Activated T-helper 2 cell treated with anti-CD3 and anti-CD28 coated beads, Interferon-gamma antibody, Interleukin-2, Interleukin-4, amounts not matched to agents 10 μg/mL and 5 μg/mL and 100 μg/mL, durations not matched to agents 14 hours and 24 hours and 36 hours (primary cell): ENCODE measurements at regions not wholly inside any gene's neighbourhood (a gene's known extent, or its start where the extent isn't known, plus 50 kb on each side); places are given as distances from the start of the nearest gene placed in this dataset.

Experiments
- DNase-seq: peaks from one replicate; pipeline ENCODE4 v3.0.0; 2021; ENCODE audit warnings: low spot score
- H3K27ac Mint-ChIP-seq: one replicate; pipeline ENCODE4 v1.8.0; 2021; ENCODE audit warnings: mixed read lengths
- H3K27me3 Mint-ChIP-seq: one replicate; pipeline ENCODE4 v1.8.0; 2021; ENCODE audit warnings: low read depth, mixed read lengths
- H3K36me3 Mint-ChIP-seq: one replicate; pipeline ENCODE4 v1.8.0; 2021; ENCODE audit warnings: low read depth, mixed read lengths
- H3K4me1 Mint-ChIP-seq: one replicate; pipeline ENCODE4 v1.8.0; 2021; ENCODE audit warnings: low read depth, mixed read lengths
- H3K4me3 Mint-ChIP-seq: one replicate; pipeline ENCODE4 v1.8.0; 2021; ENCODE audit warnings: low read depth, mild to moderate bottlenecking, moderate library complexity, mixed read lengths
- H3K9me3 Mint-ChIP-seq: one replicate; pipeline ENCODE4 v1.8.0; 2021; ENCODE audit warnings: mixed read lengths
- intact Hi-C: fragments of 100-400 bp; cut with micrococcal nuclease; formaldehyde crosslinking; loops from one replicate; pipeline ENCODE4 v1.15.1; 2023

DNA sequence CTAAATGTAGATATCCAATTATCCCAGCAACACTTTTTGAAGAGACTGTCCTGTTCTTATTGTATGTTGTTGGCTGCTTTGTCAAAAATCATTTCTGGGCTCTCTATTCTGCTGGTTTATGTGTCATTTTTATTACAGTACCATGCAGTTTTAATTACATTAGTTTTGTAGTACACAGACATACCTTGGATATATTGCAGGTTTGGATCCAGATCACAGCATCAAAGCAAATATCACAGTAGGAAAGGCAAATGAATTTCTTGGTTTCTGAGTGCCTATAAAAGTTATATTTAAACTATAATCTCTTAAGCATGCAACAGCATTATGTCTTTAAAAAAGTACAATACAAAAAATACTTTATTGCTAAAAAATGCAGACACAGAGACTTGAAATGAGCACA lies 564.2 kb upstream of the MIR17HG start:
- H3K27me3 Mint-ChIP-seq = no peaks in the 10 kb centered on the region
- no peaks in the 10 kb centered on the region for H3K36me3 Mint-ChIP-seq
- no peaks in the 10 kb centered on the region for H3K4me1 Mint-ChIP-seq
- no peak for DNase-seq
- H3K27ac Mint-ChIP-seq = no peak overlapping the region
- H3K9me3 Mint-ChIP-seq = no peaks in the 10 kb centered on the region
- H3K4me3 Mint-ChIP-seq = no peak overlapping the region
- intact Hi-C loops = no loop called here

DNA sequence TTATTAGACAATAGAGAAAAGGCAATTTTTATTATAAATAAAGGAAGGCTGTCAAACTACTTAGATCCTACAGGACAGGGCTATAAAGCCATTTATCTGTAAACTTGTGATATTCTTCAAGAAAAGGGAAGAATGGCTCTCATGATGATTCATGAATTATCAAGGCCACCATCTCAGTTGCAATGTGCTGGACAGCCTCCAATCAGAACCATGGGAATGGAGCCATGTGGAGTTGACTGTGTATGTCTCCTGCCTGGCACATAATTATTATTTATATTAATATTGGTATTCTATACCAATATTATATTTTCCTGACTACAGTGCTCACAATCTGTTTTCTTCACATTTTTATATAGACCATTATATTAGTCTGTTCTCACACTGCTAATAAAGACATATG lies 560.5 kb upstream of the MIR17HG start:
- no peak overlapping the region for H3K4me3 Mint-ChIP-seq
- no peaks in the 10 kb centered on the region for H3K36me3 Mint-ChIP-seq
- no peaks in the 10 kb centered on the region for H3K4me1 Mint-ChIP-seq
- no peaks in the 10 kb centered on the region for H3K27me3 Mint-ChIP-seq
- no peaks in the 10 kb centered on the region for H3K9me3 Mint-ChIP-seq
- H3K27ac Mint-ChIP-seq = no peak overlapping the region
- DNase-seq = no peak
- intact Hi-C loops = no loop called here

DNA sequence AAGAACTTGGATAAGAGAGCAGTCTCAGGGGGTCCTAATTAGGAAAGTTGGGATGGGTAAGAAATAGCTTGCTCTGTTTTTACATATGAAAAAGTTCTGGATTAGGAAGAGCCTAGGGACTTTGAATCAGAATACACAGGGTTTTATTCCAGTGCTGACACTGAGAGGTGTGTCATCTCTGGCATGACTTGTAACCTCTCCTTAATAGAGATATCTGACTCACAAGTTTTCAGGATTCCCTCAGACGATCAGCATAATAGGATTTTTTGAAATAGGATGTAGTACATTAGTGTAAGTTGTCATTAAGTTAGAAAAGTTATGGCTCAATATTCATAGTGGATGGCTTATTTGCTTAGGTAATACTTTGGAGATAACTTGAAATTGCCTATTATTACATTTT lies 555.2 kb upstream of the MIR17HG start:
- Mint-ChIP-seq H3K9me3 (peaks cover 9% of the 10 kb centered on the region), H3K4me1 (no peaks in the 10 kb centered on the region), H3K27me3 (no peaks in the 10 kb centered on the region), H3K4me3 (no peak overlapping the region), H3K36me3 (no peaks in the 10 kb centered on the region), H3K27ac (no peak overlapping the region)
- no peak for DNase-seq
- intact Hi-C loops = no loop called here

DNA sequence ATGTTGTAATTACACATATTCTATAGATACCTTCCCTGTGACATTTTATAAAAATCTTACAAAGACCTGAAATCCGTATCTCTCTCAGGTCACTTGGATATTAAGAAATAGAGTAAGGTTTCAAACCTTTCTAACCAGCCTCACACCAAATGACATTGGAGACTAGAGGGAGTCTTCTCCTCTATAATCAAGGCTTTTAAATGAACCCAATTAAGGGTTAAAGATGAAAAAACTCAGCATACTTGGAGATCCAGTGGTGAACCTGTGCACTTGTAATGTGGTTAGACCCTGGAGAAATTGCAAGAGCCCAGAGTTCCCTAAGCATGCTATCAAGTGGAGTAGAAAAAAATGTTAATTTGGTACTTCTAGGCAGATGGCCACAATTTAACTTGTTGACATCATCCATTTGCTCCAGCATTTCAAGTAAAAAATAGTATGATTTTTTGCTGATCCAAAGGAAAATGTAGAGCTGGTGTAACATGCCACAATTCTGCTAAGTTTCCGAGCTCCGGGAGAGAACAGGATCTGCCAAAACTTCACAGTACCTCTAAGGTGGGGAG lies 554.1 kb upstream of the MIR17HG start:
- H3K27me3 Mint-ChIP-seq = no peaks in the 10 kb centered on the region
- H3K9me3 Mint-ChIP-seq = peaks cover 9% of the 10 kb centered on the region
- DNase-seq = no peak
- H3K36me3 Mint-ChIP-seq = no peaks in the 10 kb centered on the region
- H3K4me1 Mint-ChIP-seq = no peaks in the 10 kb centered on the region
- H3K4me3 Mint-ChIP-seq = no peak overlapping the region
- H3K27ac Mint-ChIP-seq = no peak overlapping the region
- intact Hi-C loops = no loop called here

DNA sequence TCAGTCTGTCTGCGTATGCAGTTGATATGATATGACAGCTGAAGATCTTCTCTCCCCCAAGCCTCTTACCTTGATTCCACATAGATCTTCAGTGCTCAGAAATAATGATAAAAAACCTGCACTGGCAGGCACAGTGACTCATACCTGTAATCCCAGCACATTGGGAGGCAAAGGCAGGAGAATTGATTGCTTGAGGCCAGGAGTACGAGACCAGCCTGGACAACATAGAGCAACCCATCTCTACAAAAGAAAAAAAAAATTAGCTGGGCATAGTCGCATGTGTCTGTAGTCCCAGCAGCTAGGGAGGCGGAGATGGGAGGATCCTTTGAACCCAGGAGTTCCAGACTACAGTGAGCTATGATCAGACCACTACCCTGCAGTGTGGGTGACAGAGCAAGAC lies 551.0 kb upstream of the MIR17HG start:
- Mint-ChIP-seq H3K27me3 (no peaks in the 10 kb centered on the region), H3K4me1 (no peaks in the 10 kb centered on the region), H3K4me3 (no peak overlapping the region), H3K36me3 (no peaks in the 10 kb centered on the region), H3K9me3 (peaks cover 9% of the 10 kb centered on the region), H3K27ac (no peak overlapping the region)
- no peak for DNase-seq
- intact Hi-C loops = no loop called here

DNA sequence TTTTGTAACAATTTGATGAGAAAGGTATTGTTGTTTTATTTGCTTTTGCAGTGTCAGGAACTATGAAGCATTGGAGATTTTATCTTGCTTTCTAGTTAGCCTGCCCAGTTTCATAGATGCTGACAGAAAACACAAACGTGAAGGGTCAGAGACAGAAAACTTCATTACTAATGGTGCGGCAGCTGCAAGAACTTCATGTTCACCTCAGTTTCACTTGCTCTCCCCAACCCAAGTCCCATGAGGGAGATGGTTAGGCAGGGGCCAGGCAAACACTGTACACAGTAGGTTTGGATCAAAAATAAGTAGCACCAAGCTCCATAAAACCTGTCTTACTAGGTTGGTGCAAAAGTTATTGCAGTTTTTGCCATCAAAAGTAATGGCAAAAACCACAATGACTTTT lies 550.2 kb upstream of the MIR17HG start:
- Mint-ChIP-seq H3K4me1 (no peaks in the 10 kb centered on the region), H3K4me3 (no peak overlapping the region), H3K27ac (no peak overlapping the region), H3K36me3 (no peaks in the 10 kb centered on the region), H3K27me3 (no peaks in the 10 kb centered on the region), H3K9me3 (peaks cover 9% of the 10 kb centered on the region)
- DNase-seq = no peak
- intact Hi-C loops = no loop called here

DNA sequence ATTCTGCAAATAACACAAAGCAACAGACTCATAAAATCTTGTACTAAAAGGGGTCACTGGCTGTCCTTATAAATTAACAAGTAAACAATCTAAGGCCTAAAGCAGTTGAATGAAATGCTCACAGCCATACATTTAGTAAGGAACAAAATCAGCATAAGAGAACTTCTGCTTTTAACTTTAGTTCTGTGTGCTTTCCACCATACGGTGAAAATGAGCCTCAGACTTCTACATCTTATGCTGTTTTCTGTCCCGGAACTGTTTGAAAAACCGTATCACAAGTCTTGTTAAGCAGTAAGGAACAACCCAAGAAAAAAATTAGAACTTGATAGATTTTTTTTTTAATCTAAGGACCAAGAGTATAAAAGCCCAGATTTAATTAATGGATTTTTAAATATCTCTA lies 549.1 kb upstream of the MIR17HG start:
- H3K27me3 Mint-ChIP-seq = no peaks in the 10 kb centered on the region
- no peak overlapping the region for H3K4me3 Mint-ChIP-seq
- H3K9me3 Mint-ChIP-seq = peaks cover 9% of the 10 kb centered on the region
- no peak overlapping the region for H3K27ac Mint-ChIP-seq
- no peaks in the 10 kb centered on the region for H3K36me3 Mint-ChIP-seq
- H3K4me1 Mint-ChIP-seq = no peaks in the 10 kb centered on the region
- intact Hi-C loops = no loop called here
- DNase-seq = no peak

DNA sequence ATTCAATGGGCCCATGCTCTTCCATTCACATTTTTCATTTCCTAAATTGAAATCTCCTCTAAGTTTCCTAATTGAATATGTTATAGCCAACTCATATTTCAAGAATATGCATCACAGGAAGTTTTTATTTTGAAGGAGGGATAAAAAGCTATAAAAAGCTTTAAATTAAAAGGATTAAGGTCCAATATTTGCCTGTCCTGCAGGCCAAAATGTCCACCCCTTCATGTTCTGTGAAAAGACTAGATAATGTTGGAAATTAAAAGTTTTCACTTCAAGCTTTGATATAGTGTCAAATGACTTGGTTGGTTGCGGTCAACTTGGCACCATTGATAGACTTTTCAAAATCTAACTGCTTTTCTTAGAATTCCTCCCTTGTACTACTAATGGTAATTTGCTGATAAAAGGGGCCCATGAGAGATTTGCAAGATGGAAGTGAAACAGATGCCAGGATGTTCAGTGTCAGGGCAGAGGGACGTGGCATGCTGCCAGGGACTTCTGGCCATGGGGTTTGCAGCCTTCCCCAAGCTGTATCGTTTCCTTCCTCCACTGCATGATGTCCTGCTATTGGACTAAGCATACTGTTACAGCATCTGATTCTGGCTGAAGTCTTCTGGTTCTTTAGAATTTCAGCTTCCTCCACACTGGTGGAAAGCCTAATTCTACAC lies 547.3 kb upstream of the MIR17HG start:
- H3K27me3 Mint-ChIP-seq = no peaks in the 10 kb centered on the region
- H3K4me1 Mint-ChIP-seq = no peaks in the 10 kb centered on the region
- no peak for DNase-seq
- H3K36me3 Mint-ChIP-seq = no peaks in the 10 kb centered on the region
- H3K27ac Mint-ChIP-seq = no peak overlapping the region
- no peak overlapping the region for H3K4me3 Mint-ChIP-seq
- intact Hi-C loops = no loop called here
- H3K9me3 Mint-ChIP-seq = peaks cover 1% of the 10 kb centered on the region

DNA sequence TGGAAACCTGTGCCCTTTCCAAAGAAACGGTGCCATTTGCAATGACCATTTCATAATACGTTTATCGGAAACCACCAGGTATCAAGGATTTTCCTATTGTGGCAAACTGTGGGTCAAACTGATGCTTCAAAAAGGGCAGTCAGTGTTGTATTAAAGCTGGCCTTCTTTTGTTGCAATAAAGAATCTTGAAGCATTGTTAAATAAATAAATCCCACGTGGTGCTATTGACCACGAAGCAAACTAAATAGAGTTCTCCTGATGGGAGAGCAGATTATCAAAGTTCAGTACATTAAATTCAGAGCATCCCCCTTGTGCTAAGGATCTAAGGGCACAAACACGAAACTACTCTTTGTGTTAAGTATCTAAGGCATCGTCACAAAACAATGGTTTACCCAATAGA lies 545.9 kb upstream of the MIR17HG start:
- no peak for DNase-seq
- no peak overlapping the region for H3K4me3 Mint-ChIP-seq
- H3K36me3 Mint-ChIP-seq = no peaks in the 10 kb centered on the region
- intact Hi-C loops = no loop called here
- no peaks in the 10 kb centered on the region for H3K9me3 Mint-ChIP-seq
- H3K27ac Mint-ChIP-seq = no peak overlapping the region
- no peaks in the 10 kb centered on the region for H3K27me3 Mint-ChIP-seq
- H3K4me1 Mint-ChIP-seq = no peaks in the 10 kb centered on the region

DNA sequence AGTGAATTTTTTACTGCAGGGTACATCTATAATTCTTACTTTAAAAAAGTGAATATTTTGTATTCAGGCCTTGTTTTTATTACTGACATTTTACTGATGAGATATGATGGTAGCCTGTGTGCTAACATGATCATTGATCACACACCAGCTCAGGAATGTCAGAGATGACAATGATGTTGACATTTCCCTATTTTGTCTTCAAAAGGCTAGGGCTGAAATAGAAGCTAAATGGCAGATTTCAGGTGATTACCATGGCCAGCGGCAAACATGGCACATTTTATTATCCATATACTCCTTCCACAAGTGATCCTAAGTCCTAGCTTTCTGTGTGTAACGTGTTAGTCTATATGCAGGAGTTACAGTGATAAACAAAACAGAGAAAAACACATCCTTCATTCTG lies 544.3 kb upstream of the MIR17HG start:
- Mint-ChIP-seq H3K27me3 (no peaks in the 10 kb centered on the region), H3K4me3 (no peak overlapping the region), H3K27ac (no peak overlapping the region), H3K4me1 (no peaks in the 10 kb centered on the region), H3K9me3 (no peaks in the 10 kb centered on the region), H3K36me3 (no peaks in the 10 kb centered on the region)
- intact Hi-C loops = no loop called here
- DNase-seq = no peak

DNA sequence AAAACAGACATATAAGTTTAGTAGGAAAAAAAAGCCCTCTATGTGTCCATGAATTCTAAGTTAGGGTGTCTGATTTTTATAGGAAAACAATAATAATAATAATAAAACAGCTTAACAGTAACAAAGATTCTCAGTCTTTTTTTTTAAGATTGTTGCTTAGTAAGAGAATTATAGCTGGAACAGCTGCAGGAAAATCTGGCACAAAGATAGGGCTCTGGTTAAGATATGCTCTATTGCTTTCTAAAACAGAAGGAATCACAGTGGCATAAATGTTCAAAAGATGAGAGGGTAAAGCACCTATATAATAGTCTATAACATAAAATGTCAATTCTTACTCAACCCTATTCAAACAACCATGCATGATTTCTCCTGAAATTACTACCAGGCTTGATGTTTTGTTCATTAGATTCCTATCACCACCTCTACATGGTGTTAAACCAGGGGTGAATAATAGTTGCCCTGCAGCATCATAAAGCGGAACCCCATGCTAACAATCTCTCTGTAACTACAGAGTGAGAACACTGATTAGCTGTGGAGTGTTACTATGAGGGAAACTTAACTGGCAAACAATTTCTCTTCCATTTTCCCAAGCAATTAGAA lies 541.4 kb upstream of the MIR17HG start:
- Mint-ChIP-seq H3K27me3 (no peaks in the 10 kb centered on the region), H3K4me1 (no peaks in the 10 kb centered on the region), H3K27ac (no peak overlapping the region), H3K9me3 (no peaks in the 10 kb centered on the region), H3K36me3 (no peaks in the 10 kb centered on the region), H3K4me3 (no peak overlapping the region)
- intact Hi-C loops = no loop called here
- no peak for DNase-seq

DNA sequence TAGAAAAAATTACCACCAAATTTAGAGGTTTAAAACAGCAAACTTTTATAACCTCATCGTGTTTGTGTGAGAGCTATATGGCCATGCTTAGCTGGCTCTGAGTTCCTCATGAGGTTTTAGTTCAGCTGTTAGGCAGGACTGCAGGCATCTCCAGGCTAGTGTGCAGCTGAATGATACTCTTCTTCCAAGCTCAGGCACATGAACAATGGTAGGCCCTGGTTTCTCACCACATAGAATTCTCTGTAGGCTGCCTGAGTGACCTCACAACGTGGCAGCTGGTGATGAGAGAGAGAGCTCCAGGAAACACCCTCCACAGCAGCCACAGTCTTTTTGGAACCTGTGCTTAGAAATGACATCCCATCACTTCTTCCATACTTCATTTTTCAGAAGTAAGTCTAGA lies 540.6 kb upstream of the MIR17HG start:
- no peak for DNase-seq
- Mint-ChIP-seq H3K27me3 (no peaks in the 10 kb centered on the region), H3K4me3 (no peak overlapping the region), H3K36me3 (no peaks in the 10 kb centered on the region), H3K4me1 (no peaks in the 10 kb centered on the region), H3K27ac (no peak overlapping the region), H3K9me3 (peaks cover 3% of the 10 kb centered on the region)
- intact Hi-C loops = no loop called here

DNA sequence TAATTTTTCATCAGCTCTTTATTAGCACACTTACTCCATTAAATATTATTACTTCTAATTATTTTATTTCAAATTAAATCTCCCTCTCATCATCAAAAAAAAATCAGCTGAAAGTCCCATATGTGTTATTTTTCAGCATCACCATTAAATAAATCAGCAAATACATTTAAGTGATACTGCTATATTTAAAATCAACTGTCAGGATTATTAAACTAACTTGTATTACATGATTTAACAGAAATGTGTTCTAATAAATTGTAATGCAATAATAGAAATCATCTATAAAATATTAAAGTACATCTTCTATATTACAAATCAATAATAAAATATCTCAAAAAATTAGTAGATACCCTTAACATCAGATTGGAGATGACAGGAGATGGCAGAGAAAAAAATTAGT lies 538.6 kb upstream of the MIR17HG start:
- H3K4me3 Mint-ChIP-seq = no peak overlapping the region
- no peak for DNase-seq
- no peaks in the 10 kb centered on the region for H3K27me3 Mint-ChIP-seq

More for the DNA sequence above, 538.6 kb upstream of the MIR17HG start:
- H3K27ac Mint-ChIP-seq = no peak overlapping the region
- H3K36me3 Mint-ChIP-seq = no peaks in the 10 kb centered on the region
- H3K9me3 Mint-ChIP-seq = peaks cover 3% of the 10 kb centered on the region
- H3K4me1 Mint-ChIP-seq = no peaks in the 10 kb centered on the region
- intact Hi-C loops = no loop called here
